ENCODE measurements at regions not wholly inside any gene's neighbourhood (a gene's known extent, or its start where the extent isn't known, plus 50 kb on each side); places are given as distances from the start of the nearest gene placed in this dataset.

DNA sequence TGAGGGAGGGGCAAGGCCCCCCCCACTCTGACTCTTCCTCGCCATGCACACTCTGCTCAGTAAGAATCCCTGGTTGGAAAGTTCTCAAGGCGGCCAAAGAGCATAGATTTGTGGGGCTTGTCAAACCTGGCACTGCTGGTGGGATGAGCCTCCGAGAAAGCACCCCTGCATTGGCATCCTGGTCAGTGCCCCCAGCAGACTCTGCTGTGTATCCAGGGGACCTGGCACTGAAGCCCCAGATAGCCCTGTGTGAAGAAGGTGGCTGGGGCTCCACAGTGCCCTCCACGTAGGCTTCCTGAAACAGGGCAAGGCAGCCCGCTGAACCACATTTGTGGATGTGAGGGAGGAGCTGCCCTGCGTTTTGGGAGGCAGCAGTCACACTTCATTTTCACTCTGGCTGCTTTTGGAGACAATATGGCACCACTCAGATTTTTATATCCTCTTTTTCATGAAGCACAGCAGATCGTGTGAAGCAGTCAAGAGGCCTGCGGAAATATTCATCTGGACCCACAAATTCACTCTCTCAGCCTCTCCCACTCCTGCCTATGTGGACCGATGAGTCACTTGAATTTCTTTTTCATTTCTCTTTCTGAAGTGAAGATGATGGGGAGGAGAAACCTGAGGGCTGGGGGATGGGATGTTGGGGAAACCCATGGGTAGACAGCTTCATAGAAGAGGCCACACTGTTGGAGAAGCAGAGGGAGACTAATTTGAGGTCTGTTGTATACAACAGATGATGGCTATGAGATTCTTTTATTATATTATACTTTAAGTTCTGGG, 88.7 kb upstream of the BCL6 start:
- DNase-seq (ENCODE audit: low read depth, low spot score), result no peak
- Histone ChIP-seq H3K4me3 (ENCODE audit: insufficient read length, low read depth) (no peak overlapping the region), H3K36me3 (ENCODE audit: insufficient read depth, insufficient read length, low read length) (no peaks in the 10 kb centered on the region), H3K9me3 (ENCODE audit: insufficient read depth, low read length) (no peaks in the 10 kb centered on the region), H3K9ac (ENCODE audit: insufficient read length, low read depth) (no peak overlapping the region), H3K4me1 (ENCODE audit: insufficient read depth, insufficient read length) (no peaks in the 10 kb centered on the region), H3K27me3 (ENCODE audit: insufficient read depth, insufficient read length) (no peaks in the 10 kb centered on the region)
- TF ChIP-seq SUZ12 (IDR thresholded peaks at IDR 0.05; ENCODE audit: extremely low read depth, insufficient read depth, insufficient read length) (no peak), YY1 (IDR thresholded peaks at IDR 0.05; ENCODE audit: insufficient read depth, insufficient read length) (no peak), ZNF274 (IDR thresholded peaks at IDR 0.05; ENCODE audit: low read depth, low read length) (no peak)

- Histone ChIP-seq H3K4me3 (ENCODE audit: insufficient read length, low read depth) (no peak overlapping the region), H3K27me3 (ENCODE audit: insufficient read depth, insufficient read length) (no peaks in the 10 kb centered on the region), H3K9me3 (ENCODE audit: insufficient read depth, low read length) (no peaks in the 10 kb centered on the region), H3K4me1 (ENCODE audit: insufficient read depth, insufficient read length) (no peaks in the 10 kb centered on the region), H3K36me3 (ENCODE audit: insufficient read depth, insufficient read length, low read length) (no peaks in the 10 kb centered on the region), H3K9ac (ENCODE audit: insufficient read length, low read depth) (no peak overlapping the region)
- TF ChIP-seq YY1 (IDR thresholded peaks at IDR 0.05; ENCODE audit: insufficient read depth, insufficient read length) (no peak), ZNF274 (IDR thresholded peaks at IDR 0.05; ENCODE audit: low read depth, low read length) (no peak), SUZ12 (IDR thresholded peaks at IDR 0.05; ENCODE audit: extremely low read depth, insufficient read depth, insufficient read length) (no peak)
- DNase-seq (ENCODE audit: low read depth, low spot score), result no peak
Measured at GRCh38 chr3:187836823-187837770, 91.8 kb upstream of the BCL6 start.

GRCh38 chr3:187838016-187838540, 92.8 kb upstream of the BCL6 start:
- H3K27me3 ChIP-seq (ENCODE audit: insufficient read depth, insufficient read length), result no peaks in the 10 kb centered on the region
- no peaks in the 10 kb centered on the region for H3K9me3 ChIP-seq (ENCODE audit: insufficient read depth, low read length)
- no peak overlapping the region for H3K9ac ChIP-seq (ENCODE audit: insufficient read length, low read depth)
- H3K36me3 ChIP-seq (ENCODE audit: insufficient read depth, insufficient read length, low read length), result no peaks in the 10 kb centered on the region
- DNase-seq (ENCODE audit: low read depth, low spot score), result no peak
- no peak overlapping the region for H3K4me3 ChIP-seq (ENCODE audit: insufficient read length, low read depth)
- TF ChIP-seq ZNF274 (IDR thresholded peaks at IDR 0.05; ENCODE audit: low read depth, low read length) (no peak), YY1 (IDR thresholded peaks at IDR 0.05; ENCODE audit: insufficient read depth, insufficient read length) (no peak), SUZ12 (IDR thresholded peaks at IDR 0.05; ENCODE audit: extremely low read depth, insufficient read depth, insufficient read length) (no peak)
- H3K4me1 ChIP-seq (ENCODE audit: insufficient read depth, insufficient read length), result no peaks in the 10 kb centered on the region

DNA sequence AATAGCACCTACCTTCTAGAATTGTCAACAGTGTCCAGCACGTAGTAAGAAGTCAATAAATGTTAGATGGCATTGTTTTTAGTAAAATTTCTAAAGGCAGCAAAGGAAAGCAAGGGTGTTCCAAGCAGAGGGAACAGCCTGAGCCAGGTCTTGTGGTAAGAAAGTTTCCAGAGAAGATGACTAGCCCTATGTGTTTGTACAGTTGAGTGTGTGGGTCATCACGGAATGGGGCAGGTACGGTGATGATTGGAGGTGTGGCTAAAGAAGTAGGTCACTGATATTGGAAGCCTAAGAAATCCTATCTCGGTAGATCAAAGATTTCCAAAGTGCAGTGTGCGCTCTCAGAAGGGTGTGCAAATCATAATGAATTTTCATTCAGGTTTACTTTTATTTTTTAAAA, 94.2 kb upstream of the BCL6 start:
- no peaks in the 10 kb centered on the region for H3K27me3 ChIP-seq (ENCODE audit: insufficient read depth, insufficient read length)
- no peaks in the 10 kb centered on the region for H3K9me3 ChIP-seq (ENCODE audit: insufficient read depth, low read length)
- no peak overlapping the region for H3K9ac ChIP-seq (ENCODE audit: insufficient read length, low read depth)
- TF ChIP-seq YY1 (IDR thresholded peaks at IDR 0.05; ENCODE audit: insufficient read depth, insufficient read length) (no peak), ZNF274 (IDR thresholded peaks at IDR 0.05; ENCODE audit: low read depth, low read length) (no peak), SUZ12 (IDR thresholded peaks at IDR 0.05; ENCODE audit: extremely low read depth, insufficient read depth, insufficient read length) (no peak)
- no peaks in the 10 kb centered on the region for H3K36me3 ChIP-seq (ENCODE audit: insufficient read depth, insufficient read length, low read length)
- no peak overlapping the region for H3K4me3 ChIP-seq (ENCODE audit: insufficient read length, low read depth)
- H3K4me1 ChIP-seq (ENCODE audit: insufficient read depth, insufficient read length), result no peaks in the 10 kb centered on the region
- no peak for DNase-seq (ENCODE audit: low read depth, low spot score)

GRCh38 chr3:187840856-187841255, 95.6 kb upstream of the BCL6 start:
- H3K4me1 ChIP-seq (ENCODE audit: insufficient read depth, insufficient read length), result no peaks in the 10 kb centered on the region
- H3K9me3 ChIP-seq (ENCODE audit: insufficient read depth, low read length), result no peaks in the 10 kb centered on the region
- H3K27me3 ChIP-seq (ENCODE audit: insufficient read depth, insufficient read length), result no peaks in the 10 kb centered on the region
- no peaks in the 10 kb centered on the region for H3K36me3 ChIP-seq (ENCODE audit: insufficient read depth, insufficient read length, low read length)
- DNase-seq (ENCODE audit: low read depth, low spot score), result no peak
- H3K9ac ChIP-seq (ENCODE audit: insufficient read length, low read depth), result no peak overlapping the region
- no peak for TF ChIP-seq YY1 (IDR thresholded peaks at IDR 0.05; ENCODE audit: insufficient read depth, insufficient read length)
- TF ChIP-seq ZNF274 (IDR thresholded peaks at IDR 0.05; ENCODE audit: low read depth, low read length), result no peak
- TF ChIP-seq SUZ12 (IDR thresholded peaks at IDR 0.05; ENCODE audit: extremely low read depth, insufficient read depth, insufficient read length), result no peak
- H3K4me3 ChIP-seq (ENCODE audit: insufficient read length, low read depth), result no peak overlapping the region

- DNase-seq (ENCODE audit: low read depth, low spot score), result no peak
- H3K4me3 ChIP-seq (ENCODE audit: insufficient read length, low read depth), result no peak overlapping the region
- H3K9ac ChIP-seq (ENCODE audit: insufficient read length, low read depth), result no peak overlapping the region
- H3K4me1 ChIP-seq (ENCODE audit: insufficient read depth, insufficient read length), result no peaks in the 10 kb centered on the region
- no peak for TF ChIP-seq SUZ12 (IDR thresholded peaks at IDR 0.05; ENCODE audit: extremely low read depth, insufficient read depth, insufficient read length)
- TF ChIP-seq ZNF274 (IDR thresholded peaks at IDR 0.05; ENCODE audit: low read depth, low read length), result no peak
- TF ChIP-seq YY1 (IDR thresholded peaks at IDR 0.05; ENCODE audit: insufficient read depth, insufficient read length), result no peak
- H3K36me3 ChIP-seq (ENCODE audit: insufficient read depth, insufficient read length, low read length), result no peaks in the 10 kb centered on the region
- no peaks in the 10 kb centered on the region for H3K27me3 ChIP-seq (ENCODE audit: insufficient read depth, insufficient read length)
- no peaks in the 10 kb centered on the region for H3K9me3 ChIP-seq (ENCODE audit: insufficient read depth, low read length)
Measured at GRCh38 chr3:187841560-187841959, 96.3 kb upstream of the BCL6 start.

DNA sequence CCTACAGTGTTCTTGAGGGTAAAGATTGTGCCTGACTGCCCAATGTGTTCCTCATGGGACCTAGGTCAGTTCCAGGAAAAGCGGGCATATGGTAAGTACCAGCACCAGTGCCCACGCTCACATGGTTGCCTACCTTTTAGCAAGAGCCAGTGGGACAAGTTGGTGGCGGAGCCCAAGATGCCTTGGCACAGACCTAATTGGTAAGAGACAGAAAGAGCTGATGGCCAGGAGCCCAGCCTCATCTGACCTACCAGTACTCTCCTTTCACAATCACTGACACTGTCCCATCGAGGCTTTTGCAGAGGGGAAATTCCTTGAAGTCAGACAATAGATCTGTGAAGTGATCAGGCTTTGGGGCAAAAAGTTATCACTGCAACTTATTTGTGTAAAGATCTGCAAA, 98.4 kb upstream of the BCL6 start:
- no peak for TF ChIP-seq YY1 (IDR thresholded peaks at IDR 0.05; ENCODE audit: insufficient read depth, insufficient read length)
- TF ChIP-seq SUZ12 (IDR thresholded peaks at IDR 0.05; ENCODE audit: extremely low read depth, insufficient read depth, insufficient read length), result no peak
- no peak for TF ChIP-seq ZNF274 (IDR thresholded peaks at IDR 0.05; ENCODE audit: low read depth, low read length)
- Histone ChIP-seq H3K4me1 (ENCODE audit: insufficient read depth, insufficient read length) (no peaks in the 10 kb centered on the region), H3K4me3 (ENCODE audit: insufficient read length, low read depth) (no peak overlapping the region), H3K36me3 (ENCODE audit: insufficient read depth, insufficient read length, low read length) (no peaks in the 10 kb centered on the region), H3K9ac (ENCODE audit: insufficient read length, low read depth) (no peak overlapping the region), H3K9me3 (ENCODE audit: insufficient read depth, low read length) (no peaks in the 10 kb centered on the region), H3K27me3 (ENCODE audit: insufficient read depth, insufficient read length) (no peaks in the 10 kb centered on the region)
- DNase-seq (ENCODE audit: low read depth, low spot score), result no peak
